Endodermal cell (in vitro differentiated cells): ENCODE measurements at regions not wholly inside any gene's neighbourhood (a gene's known extent, or its start where the extent isn't known, plus 50 kb on each side); places are given as distances from the start of the nearest gene placed in this dataset.

ENCODE experiments used
- DNase-seq: peaks from one replicate; pipeline ENCODE4 v3.0.0-alpha.2; 2017
- H3K27ac ChIP-seq: 2 replicates; pipeline ENCODE4 v1.5.1; 2013; ENCODE audit warnings: mild to moderate bottlenecking, low read depth, low read length, moderate library complexity
- H3K27me3 ChIP-seq: 2 replicates; pipeline ENCODE4 v1.6.1; 2013; ENCODE audit warnings: mild to moderate bottlenecking, low read length, moderate library complexity; ENCODE audit not compliant: insufficient read depth, control insufficient read depth, poor library complexity, severe bottlenecking
- H3K36me3 ChIP-seq: 2 replicates; pipeline ENCODE4 v1.7.0; 2013; ENCODE audit warnings: mild to moderate bottlenecking, low read length, moderate library complexity; ENCODE audit not compliant: control insufficient read depth, insufficient read depth
- H3K4me1 ChIP-seq: one replicate; pipeline ENCODE4 v1.7.0; 2013; ENCODE audit warnings: low read length; ENCODE audit not compliant: control insufficient read depth, insufficient read depth
- H3K4me3 ChIP-seq: 2 replicates; pipeline ENCODE4 v1.5.1; 2013; ENCODE audit warnings: mild to moderate bottlenecking, low read length, moderate library complexity
- H3K9ac ChIP-seq: 2 replicates; pipeline ENCODE4 v1.6.1; 2013; ENCODE audit warnings: mild to moderate bottlenecking, low read length, moderate library complexity; ENCODE audit not compliant: poor library complexity, severe bottlenecking; ENCODE audit errors: extremely low read depth
- H3K9me3 ChIP-seq: 2 replicates; pipeline ENCODE4 v1.6.1; 2013; ENCODE audit warnings: mild to moderate bottlenecking, low read length, moderate library complexity; ENCODE audit not compliant: control insufficient read depth
- H3K27ac Mint-ChIP-seq: 2 replicates; pipeline ENCODE4 v1.8.0; 2020; ENCODE audit warnings: mixed read lengths
- H3K27me3 Mint-ChIP-seq: 2 replicates; pipeline ENCODE4 v1.8.0; 2021; ENCODE audit warnings: mild to moderate bottlenecking, mixed read lengths; ENCODE audit not compliant: insufficient read depth
- H3K36me3 Mint-ChIP-seq: 2 replicates; pipeline ENCODE4 v1.8.0; 2020; ENCODE audit warnings: low read depth, mixed read lengths
- H3K4me1 Mint-ChIP-seq: 2 replicates; pipeline ENCODE4 v1.8.0; 2020; ENCODE audit warnings: mixed read lengths
- H3K4me3 Mint-ChIP-seq: 2 replicates; pipeline ENCODE4 v1.8.0; 2020; ENCODE audit warnings: mild to moderate bottlenecking, moderate library complexity, mixed read lengths
- H3K9me3 Mint-ChIP-seq: 2 replicates; pipeline ENCODE4 v1.8.0; 2020; ENCODE audit warnings: mild to moderate bottlenecking, mixed read lengths
- CTCF ChIP-seq: fragments of 200-600 bp; sonication (generic); conservative IDR thresholded peaks from 2 replicates; pipeline ENCODE4 v1.5.0; 2021; ENCODE audit warnings: antibody characterized with exemption, mild to moderate bottlenecking
- WGBS, 2 experiments: methylation state at CpG; one replicate each; pipeline versions ENCODE4 v1.1.5 to v1.1.7; 2013; ENCODE audit warnings: missing lambda C conversion rate in 2 of 2, mixed read lengths in 1 of 2; ENCODE audit not compliant: insufficient coverage in 1 of 2, insufficient read length in 1 of 2; 5-methylcytosine and 5-hydroxymethylcytosine counted together

- H3K4me3 ChIP-seq: no peak overlapping the region
- Mint-ChIP-seq H3K27ac (no peak overlapping the region), H3K9me3 (peaks cover 6% of the 10 kb centered on the region), H3K36me3 (no peaks in the 10 kb centered on the region), H3K27me3 (no peaks in the 10 kb centered on the region), H3K4me3 (no peak overlapping the region), H3K4me1 (peaks cover 10% of the 10 kb centered on the region)
- peaks cover 2% of the 10 kb centered on the region for H3K4me1 ChIP-seq
- no peak overlapping the region for H3K9ac ChIP-seq
- no peaks in the 10 kb centered on the region for H3K9me3 ChIP-seq
- TF ChIP-seq CTCF: no peak
- H3K27me3 ChIP-seq: no peaks in the 10 kb centered on the region
- H3K27ac ChIP-seq: no peak overlapping the region
- DNase-seq: no peak
- no peaks in the 10 kb centered on the region for H3K36me3 ChIP-seq
- 90 to 100% methylated on average over 2 of the region's 2 CpGs for WGBS, 2 experiments
Measured at GRCh38 chr13:73579574-73580274, 520.9 kb downstream of the KLF5 start.

- H3K4me3 Mint-ChIP-seq: no peak overlapping the region
- no peak overlapping the region for H3K4me3 ChIP-seq
- H3K4me1 ChIP-seq: peaks cover 2% of the 10 kb centered on the region
- H3K9ac ChIP-seq: no peak overlapping the region
- H3K27ac ChIP-seq: no peak overlapping the region
- H3K36me3 Mint-ChIP-seq: no peaks in the 10 kb centered on the region
- H3K9me3 Mint-ChIP-seq: peaks cover 7% of the 10 kb centered on the region
- 92 to 97% methylated on average over 5 to 6 of the region's 6 CpGs for whole genome bisulfite sequencing, 2 experiments
- no peaks in the 10 kb centered on the region for H3K27me3 ChIP-seq
- no peak overlapping the region for H3K27ac Mint-ChIP-seq
- no peaks in the 10 kb centered on the region for H3K9me3 ChIP-seq
- peaks cover 9% of the 10 kb centered on the region for H3K4me1 Mint-ChIP-seq
- TF ChIP-seq CTCF: no peak
- no peak for DNase-seq
- no peaks in the 10 kb centered on the region for H3K36me3 ChIP-seq
- no peaks in the 10 kb centered on the region for H3K27me3 Mint-ChIP-seq
Measured at GRCh38 chr13:73578251-73578875, 519.6 kb downstream of the KLF5 start.

- no peak overlapping the region for H3K27ac ChIP-seq
- no peak overlapping the region for H3K4me3 ChIP-seq
- no peak for TF ChIP-seq CTCF
- no peaks in the 10 kb centered on the region for H3K27me3 Mint-ChIP-seq
- H3K27ac Mint-ChIP-seq: no peak overlapping the region
- no peak overlapping the region for H3K4me3 Mint-ChIP-seq
- H3K9me3 ChIP-seq: no peaks in the 10 kb centered on the region
- no peaks in the 10 kb centered on the region for H3K36me3 ChIP-seq
- peaks cover 6% of the 10 kb centered on the region for H3K4me1 Mint-ChIP-seq
- 95 to 100% methylated on average over 2 to 4 of the region's 4 CpGs for WGBS, 2 experiments
- H3K27me3 ChIP-seq: no peaks in the 10 kb centered on the region
- peaks cover 2% of the 10 kb centered on the region for H3K4me1 ChIP-seq
- H3K9ac ChIP-seq: no peak overlapping the region
- no peak for DNase-seq
- peaks cover 8% of the 10 kb centered on the region for H3K9me3 Mint-ChIP-seq
- no peaks in the 10 kb centered on the region for H3K36me3 Mint-ChIP-seq
Measured at GRCh38 chr13:73576291-73576690, 517.5 kb downstream of the KLF5 start.
